IPS-18c (cell line): ENCODE measurements at regions not wholly inside any gene's neighbourhood (a gene's known extent, or its start where the extent isn't known, plus 50 kb on each side); places are given as distances from the start of the nearest gene placed in this dataset.
"Not testable (repeated sequence)": the region's sequence is repeated elsewhere in the genome, so short reads cannot be mapped to it uniquely, and the experiment has no call there.

Experiments used
- H3K4me3 ChIP-seq: 2 replicates; pipeline ENCODE4 v1.7.0; 2013; ENCODE audit warnings: low read depth, mild to moderate bottlenecking, low read length, moderate library complexity; ENCODE audit not compliant: insufficient read depth
- H3K9me3 ChIP-seq: one replicate; pipeline ENCODE4 v1.6.1; 2013; ENCODE audit warnings: mild to moderate bottlenecking, low read length, moderate library complexity; ENCODE audit not compliant: control insufficient read depth, insufficient read depth

DNA sequence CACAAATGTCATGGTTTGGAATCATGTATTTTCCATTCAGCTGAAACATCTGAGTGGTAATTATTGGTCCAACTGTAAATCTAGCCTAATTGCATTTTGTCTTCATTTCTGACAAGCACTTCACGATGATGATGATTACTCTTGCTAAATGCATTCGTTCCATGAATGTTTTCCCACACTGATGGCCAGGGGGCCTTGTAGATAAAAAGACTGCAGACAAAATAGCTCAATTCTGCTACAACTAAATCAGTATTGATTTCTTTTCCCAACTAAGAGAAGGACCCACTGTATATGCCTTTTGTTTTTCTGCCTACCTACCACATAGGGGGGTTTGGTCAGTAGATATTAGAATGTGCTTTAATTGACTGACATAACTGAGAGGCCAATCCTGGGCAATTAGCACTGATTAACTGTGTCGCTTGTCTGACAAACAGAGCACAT lies 1351.3 kb upstream of the NUDT12 start:
- Histone ChIP-seq H3K9me3 (no peaks in the 10 kb centered on the region), H3K4me3 (no peak overlapping the region)

DNA sequence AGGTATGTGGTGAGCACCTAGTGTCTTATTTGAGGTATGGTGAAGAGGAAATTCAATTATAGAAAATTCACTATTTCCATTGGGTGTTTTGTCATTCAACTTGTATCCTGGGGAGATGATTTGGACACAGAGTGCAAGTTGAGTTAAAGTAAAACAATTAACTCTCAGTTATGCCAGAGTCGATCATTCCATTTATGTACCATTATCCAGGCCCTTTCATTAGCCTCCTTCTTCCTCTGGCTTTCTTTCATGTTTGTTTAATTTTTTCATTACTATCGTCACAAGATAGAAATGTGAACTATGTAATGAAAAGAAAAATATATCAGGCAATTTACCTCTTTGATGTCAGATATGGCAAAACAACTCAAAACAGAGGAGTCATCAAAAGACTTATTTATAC lies 1347.2 kb upstream of the NUDT12 start:
- H3K4me3 ChIP-seq: no peak overlapping the region
- no peaks in the 10 kb centered on the region for H3K9me3 ChIP-seq

DNA sequence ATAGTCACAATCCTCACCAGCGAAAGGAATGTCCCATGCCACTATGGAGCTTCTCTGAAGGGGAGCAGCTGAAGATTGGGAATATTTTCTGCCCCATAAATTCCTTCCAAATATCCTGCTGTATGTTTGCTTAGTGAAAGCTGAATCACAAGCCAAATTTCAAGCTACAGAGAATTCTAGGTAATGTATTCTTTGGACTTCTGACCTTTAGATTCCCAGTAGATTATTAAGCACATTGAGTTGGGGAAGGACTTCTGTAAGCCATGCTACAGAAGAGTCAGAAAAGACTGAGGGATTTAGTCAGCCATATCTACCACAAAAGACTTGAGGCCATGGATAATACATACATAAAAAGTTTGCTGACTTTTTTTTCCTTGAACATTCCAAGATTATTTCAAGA lies 1342.0 kb upstream of the NUDT12 start:
- Histone ChIP-seq H3K4me3 (no peak overlapping the region), H3K9me3 (no peaks in the 10 kb centered on the region)

DNA sequence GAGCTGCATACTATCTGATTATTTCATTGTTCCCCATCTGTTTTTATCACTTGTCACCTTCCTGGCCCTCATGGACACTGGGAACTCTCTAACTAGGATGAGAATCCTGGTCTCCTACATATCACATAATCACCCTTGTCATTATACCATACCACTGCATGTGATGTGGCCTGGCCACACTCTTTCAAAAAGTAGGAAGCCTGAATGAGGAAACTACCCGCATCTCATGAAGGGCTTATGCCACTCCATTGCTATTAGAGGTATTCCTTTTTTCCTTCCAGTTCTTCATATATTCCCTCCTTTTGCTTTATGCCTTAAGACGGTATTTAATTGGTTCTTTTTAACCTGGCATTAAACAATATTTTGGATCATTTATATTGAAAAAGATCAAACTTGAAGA lies 1341.4 kb upstream of the NUDT12 start:
- no peak overlapping the region for H3K4me3 ChIP-seq
- H3K9me3 ChIP-seq: no peaks in the 10 kb centered on the region

DNA sequence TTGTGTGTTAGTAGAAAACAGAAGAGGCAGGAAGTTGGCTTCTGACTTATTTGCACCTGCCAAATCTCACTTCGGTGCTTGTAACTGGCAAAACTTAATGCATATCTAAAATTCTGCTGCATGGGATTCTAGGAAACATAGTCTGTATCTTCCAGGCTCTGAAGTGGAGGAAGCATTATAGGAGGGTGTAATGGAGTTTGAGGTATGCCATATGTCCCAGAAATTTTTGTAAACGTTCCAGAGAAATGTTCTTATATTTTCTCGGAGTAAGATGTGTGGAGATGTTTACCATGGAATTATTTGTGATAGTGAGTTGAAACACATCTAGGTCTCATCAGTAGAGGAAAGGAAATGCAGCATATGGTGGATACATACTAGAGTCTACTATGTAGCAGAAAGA lies 1329.0 kb upstream of the NUDT12 start:
- Histone ChIP-seq H3K9me3 (no peaks in the 10 kb centered on the region), H3K4me3 (no peak overlapping the region)

DNA sequence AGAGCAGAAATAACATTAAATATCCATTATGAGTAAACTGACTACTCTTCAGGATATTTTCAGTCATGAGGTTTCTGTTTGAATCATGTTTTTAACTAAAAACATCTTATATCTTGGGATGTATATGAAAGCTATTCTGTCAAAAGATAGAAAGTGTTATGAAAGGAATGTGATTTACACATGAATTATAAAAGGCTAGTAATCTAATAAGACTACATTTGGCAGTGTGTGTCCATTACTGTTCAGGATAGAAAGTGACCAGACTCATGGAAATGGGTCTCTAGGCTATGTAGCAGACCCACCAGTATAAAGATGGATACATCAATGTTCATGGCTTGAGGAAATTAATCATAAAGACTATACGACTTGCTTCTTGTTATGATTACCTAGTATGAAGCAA lies 1328.2 kb upstream of the NUDT12 start:
- no peak overlapping the region for H3K4me3 ChIP-seq

DNA sequence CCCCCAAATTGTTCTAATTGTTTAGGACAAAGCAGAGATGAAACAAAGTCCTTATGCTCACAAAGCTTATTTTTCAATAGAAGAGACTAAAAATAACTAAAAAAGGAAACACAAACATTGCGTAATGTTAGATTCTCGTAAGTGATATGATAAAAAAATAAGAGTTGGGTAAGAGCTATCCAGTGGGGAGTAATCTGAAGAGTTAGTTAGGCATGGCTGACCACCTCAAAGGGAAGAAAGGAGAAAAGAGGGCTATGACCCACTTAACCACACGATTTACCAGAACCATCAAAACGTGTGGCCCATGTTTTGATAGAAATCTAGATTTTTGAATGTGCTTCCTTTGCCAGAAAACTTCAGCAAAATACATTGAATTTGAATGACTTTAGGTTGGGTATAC lies 1296.8 kb upstream of the NUDT12 start:
- Histone ChIP-seq H3K9me3 (no peaks in the 10 kb centered on the region), H3K4me3 (no peak overlapping the region)

More for the DNA sequence above, 1328.2 kb upstream of the NUDT12 start:
- no peaks in the 10 kb centered on the region for H3K9me3 ChIP-seq

DNA sequence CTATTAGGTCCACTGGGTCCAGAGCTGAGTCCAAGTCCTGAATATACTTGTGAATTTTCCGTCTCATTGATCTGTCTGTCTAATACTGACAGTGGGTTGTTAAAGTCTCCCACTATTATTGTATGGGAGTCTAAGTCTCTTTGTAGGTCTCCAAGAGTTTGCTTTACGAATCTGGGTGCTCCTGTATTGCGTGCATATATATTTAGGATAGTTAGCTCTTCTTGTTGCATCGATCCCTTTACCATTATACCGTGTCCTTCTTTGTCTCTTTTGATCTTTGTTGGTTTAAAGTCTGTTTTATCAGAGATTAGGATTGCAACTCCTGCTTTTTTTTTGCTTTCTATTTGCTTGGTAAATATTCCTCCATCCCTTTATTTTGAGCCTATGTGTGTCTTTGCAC lies 1289.5 kb upstream of the NUDT12 start:
- not testable (repeated sequence) for H3K9me3 ChIP-seq

DNA sequence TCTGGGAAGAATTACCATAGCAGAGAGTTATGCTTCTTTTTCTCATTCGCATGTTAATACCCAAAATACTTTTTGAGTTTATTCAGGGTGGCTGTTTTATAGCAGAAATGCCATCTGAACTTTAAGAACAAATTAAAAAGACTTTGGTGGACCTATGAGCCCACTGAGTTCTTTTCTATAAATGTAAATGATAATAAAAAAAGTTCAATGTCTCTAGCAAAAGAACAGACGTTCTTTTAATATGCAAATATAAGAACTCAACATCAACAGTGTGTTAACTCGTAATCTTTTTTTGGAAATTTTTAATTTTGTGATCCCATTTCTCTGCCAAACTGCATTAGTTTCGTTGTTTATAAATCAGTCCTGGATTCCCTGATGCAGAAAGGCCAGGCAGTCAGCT lies 1283.0 kb upstream of the NUDT12 start:
- H3K9me3 ChIP-seq: no peaks in the 10 kb centered on the region
- H3K4me3 ChIP-seq: no peak overlapping the region

More for the DNA sequence above, 1289.5 kb upstream of the NUDT12 start:
- H3K4me3 ChIP-seq: not testable (repeated sequence)

DNA sequence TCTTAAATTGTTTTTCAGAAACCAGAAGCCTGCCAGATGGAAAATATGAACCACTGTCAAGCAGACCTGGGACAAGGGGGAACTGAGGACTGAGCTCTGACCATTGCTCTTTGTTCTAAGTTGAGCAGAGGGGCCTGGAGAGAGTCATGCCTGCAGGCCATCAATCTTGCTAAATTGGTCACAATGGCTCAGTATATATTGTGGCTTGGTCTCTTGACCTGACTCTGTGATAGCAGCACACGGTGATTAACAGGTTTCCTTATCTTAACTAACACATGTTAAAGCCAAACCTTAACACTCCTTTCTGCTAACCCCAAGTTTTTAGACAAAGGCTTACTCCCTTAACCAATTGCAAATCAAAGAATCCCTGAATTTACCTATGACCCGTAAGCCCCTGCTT lies 1281.2 kb upstream of the NUDT12 start:
- Histone ChIP-seq H3K4me3 (no peak overlapping the region), H3K9me3 (no peaks in the 10 kb centered on the region)

DNA sequence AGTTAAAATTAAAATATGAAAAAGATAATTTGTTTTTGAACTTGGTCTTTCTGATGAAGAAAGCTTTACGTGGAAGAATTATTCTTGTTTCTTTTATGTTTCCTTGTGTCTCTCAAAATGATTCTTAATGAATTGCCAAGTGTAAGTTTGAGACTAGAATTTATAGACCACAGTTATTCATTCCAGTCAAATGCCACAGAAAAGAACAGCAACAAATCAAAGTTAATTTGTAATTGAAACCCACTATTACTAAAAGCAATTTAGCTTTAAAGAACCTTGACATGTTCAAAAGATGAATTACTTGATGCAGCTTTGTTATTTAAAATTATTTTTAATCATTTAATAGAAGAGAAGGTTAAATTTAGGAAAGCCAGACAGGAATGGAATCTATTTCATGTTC lies 1277.7 kb upstream of the NUDT12 start:
- H3K9me3 ChIP-seq: no peaks in the 10 kb centered on the region
- H3K4me3 ChIP-seq: no peak overlapping the region

DNA sequence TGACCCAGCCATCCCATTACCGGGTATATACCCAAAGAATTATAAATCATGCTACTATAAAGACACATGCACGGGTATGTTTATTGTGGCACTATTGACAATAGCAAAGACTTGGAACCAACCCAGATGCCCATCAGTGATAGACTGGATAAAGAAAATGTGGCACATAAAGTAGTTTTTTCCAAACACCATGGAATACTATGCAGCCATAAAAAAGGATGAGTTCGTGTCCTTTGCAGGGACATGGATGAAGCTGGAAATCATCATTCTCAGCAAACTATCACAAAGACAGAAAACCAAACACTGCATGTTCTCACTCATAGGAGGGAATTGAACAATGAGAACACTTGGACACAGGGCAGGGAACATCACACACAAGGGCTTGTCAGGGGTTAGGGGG lies 1268.9 kb upstream of the NUDT12 start:
- H3K9me3 ChIP-seq, H3K4me3 ChIP-seq: not testable (repeated sequence)

DNA sequence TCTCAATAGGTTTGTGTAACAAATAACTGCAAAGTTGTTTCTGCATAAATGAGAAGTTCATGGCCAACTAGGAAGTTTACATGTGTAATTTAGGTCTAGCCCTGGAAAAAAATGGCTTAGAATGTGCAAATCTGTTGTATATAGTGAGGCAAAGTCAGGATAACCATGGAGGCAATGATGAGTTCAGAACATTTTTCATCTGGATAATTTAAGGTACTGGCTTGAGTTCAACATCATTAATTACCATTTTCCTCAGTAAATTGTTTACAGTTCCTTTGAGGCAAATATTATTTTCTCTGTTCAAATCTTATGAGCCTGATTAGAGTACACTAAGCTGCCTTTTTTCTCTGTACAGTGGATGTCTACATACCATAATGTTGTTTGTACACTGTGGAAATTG lies 1259.0 kb upstream of the NUDT12 start:
- H3K4me3 ChIP-seq: no peak overlapping the region
- H3K9me3 ChIP-seq: no peaks in the 10 kb centered on the region

DNA sequence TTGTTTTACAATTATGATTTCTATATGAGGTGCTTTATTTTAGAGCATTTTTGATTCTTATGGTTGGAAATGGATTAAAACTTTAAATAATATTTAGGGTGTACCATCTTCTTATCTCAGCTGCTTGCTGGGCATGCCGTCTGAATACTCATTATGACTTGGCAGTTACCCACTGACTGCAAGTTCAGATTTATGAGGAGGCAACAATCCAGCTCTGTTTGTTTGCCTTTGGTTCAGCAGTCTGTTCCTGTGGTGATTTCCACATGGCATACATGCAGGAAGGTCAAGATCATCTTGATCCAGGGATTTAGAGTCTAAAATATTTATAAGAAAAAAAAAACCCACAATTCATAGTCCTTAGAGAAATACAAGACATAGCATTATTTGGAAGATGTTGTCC lies 1254.5 kb upstream of the NUDT12 start:
- Histone ChIP-seq H3K9me3 (no peaks in the 10 kb centered on the region), H3K4me3 (no peak overlapping the region)

DNA sequence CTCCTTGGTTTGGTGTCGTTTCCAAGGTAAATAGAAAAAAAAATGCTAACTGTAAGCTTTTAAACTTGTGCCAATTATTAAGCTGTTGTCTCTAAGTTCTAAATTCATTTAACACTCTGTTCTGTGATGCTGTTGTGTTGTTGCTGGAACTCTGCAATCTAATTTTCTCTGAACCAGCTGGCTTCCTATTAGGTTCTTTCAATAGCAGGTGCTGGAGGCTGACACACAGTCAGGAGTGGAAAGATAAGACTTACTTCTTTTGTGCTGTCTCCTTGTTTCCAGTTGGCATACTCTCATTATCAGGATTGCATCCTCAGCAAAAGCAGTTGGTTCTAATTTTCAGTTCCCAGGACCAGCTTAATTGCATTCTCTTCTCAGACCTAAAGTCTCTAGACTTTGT lies 1252.6 kb upstream of the NUDT12 start:
- H3K4me3 ChIP-seq: no peak overlapping the region

DNA sequence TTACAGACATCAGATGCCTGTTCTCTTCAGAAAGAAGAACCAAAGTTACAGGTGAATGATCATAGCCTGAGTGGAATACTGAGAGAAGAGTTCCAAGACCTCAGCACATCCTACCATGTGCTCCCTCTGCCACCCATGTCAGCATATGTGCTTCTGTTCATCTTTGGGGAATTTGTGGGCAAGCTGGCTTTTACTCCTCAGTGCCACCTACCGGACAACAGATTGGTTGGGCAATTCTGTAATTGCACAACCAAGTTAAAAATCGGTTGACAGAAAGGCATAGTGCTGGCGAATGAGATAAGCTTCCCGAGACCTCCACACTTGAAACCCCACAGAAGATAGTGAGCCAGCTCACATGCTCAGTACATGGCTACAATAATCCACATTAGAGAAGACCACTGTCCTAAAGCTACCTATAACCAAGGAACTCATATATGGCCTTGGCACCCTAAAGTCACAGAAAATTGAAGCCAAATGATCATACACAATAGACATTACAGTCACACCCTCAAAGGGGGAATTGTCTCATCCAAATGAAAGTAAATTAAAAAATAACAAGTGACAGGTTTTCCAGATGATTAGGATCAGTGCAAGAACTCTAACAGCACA lies 1238.0 kb upstream of the NUDT12 start:
- H3K4me3 ChIP-seq: no peak overlapping the region
- no peaks in the 10 kb centered on the region for H3K9me3 ChIP-seq

More for the DNA sequence above, 1252.6 kb upstream of the NUDT12 start:
- H3K9me3 ChIP-seq: no peaks in the 10 kb centered on the region

DNA sequence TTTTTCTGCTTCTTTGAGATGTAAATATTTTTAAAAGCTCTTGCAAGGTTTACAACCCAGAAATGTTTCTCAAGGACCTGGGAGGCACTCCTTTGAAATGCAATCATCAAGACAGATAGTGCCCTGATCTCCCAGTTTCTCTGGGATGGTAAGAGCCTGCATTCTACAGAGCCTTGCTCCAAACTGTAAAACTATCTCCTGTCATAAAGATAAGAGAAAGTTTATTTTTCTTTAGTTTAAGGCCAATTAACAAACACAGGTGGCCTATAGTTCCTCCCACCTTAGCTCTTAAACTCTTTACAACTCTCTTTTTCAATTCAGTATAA lies 1231.1 kb upstream of the NUDT12 start:
- H3K9me3 ChIP-seq: no peaks in the 10 kb centered on the region
- H3K4me3 ChIP-seq: no peak overlapping the region

DNA sequence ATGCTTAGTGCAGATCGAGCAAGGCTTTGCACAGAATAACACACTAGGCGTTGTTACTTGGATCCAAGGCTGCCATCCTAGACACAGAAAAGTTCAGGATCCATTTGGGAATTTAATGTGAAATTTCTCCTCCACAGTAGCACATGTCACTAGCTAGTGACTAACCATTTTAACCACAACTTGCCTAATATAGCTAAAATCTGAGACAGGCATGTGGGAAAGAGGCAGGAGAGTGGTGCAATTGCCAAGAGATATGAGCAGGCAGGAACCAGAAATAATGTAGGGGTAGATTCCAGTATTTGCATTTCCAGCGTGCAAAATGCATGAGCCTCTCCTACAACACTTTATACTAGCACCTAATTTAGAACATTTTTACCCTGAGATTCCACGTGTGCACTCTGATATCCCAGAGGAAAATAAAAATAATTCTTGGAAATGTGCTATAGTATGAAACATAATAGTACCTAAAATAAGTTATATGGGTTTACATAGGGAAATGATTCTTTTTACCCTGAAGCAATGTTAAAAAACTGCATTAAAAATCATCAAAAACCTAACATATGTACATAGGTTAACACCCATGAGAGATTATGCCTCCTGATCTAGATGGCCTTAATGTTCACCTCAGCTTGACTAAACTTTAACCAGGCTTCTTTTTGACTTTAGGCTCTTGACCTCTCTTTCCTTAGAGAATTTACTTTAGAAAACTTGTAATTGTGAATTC lies 1230.6 kb upstream of the NUDT12 start:
- Histone ChIP-seq H3K4me3 (no peak overlapping the region), H3K9me3 (no peaks in the 10 kb centered on the region)

DNA sequence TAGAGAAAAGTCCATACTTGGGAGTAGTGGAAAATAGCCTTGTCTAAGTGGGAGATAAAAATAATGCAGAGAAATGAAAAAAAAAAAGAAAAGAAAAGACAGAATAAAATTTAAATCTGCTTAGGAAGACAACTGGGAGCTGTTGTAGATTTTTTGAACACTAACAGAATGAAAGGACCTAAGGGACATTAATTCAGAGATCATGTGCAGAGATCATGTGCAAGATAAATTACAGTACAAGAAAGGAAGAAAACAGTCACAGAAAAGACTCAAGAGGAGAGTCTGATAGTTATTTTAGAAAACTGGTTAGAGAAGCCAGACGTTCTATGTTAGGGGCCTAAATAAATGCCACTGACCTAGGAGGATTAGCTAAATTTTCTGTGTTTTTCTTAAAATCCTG lies 1226.8 kb upstream of the NUDT12 start:
- H3K4me3 ChIP-seq: no peak overlapping the region
- H3K9me3 ChIP-seq: no peaks in the 10 kb centered on the region
